HCT116 (cell line): ENCODE measurements at regions not wholly inside any gene's neighbourhood (a gene's known extent, or its start where the extent isn't known, plus 50 kb on each side); places are given as distances from the start of the nearest gene placed in this dataset.

Experiments
- ATAC-seq: fragments of 200-7000 bp; cut with Tn5 transposase; 2 replicates; pipeline ENCODE4 v1.9.1; 2020; ENCODE audit warnings: mild to moderate bottlenecking, moderate library complexity
- BruUV-seq: library from RNA; stranded (reverse); fragments of 400-500 nt; replicated peaks from 2 replicates; lab custom pipeline; 2021; lab: Mats Ljungman, UMichigan
- CTCF ChIA-PET: fragments of 300-600 bp; sonication (Branson Sonifier 250); formaldehyde crosslinking; loops from one replicate; lab custom pipeline; 2021; ENCODE audit warnings: antibody characterized with exemption; lab: Charles Lee
- POLR2A ChIA-PET: fragments of 300-600, 350-600 bp; sonication (Branson Sonifier 250); formaldehyde crosslinking; loops from one replicate; lab custom pipeline; 2021; ENCODE audit warnings: antibody characterized with exemption; lab: Charles Lee
- RAD21 ChIA-PET, 2 experiments: fragments of 300-600 bp; sonication (Branson Sonifier 250); formaldehyde crosslinking; loops; one replicate each; lab custom pipeline; 2023; ENCODE audit warnings: low total read pairs in 2 of 2; ENCODE audit not compliant: uncharacterized antibody in 2 of 2, unreplicated experiment in 2 of 2, low non-redundant PET in 1 of 2; lab: Charles Lee
- DNase-seq: peaks from one replicate; pipeline ENCODE4 v3.0.0-alpha.2; 2010; ENCODE audit warnings: low read depth, low spot score
- H2AFZ ChIP-seq: fragments of 200-600 bp; shearing (Covaris generic), sonication (generic); 2 replicates; pipeline ENCODE4 v1.6.1; 2017; ENCODE audit warnings: low read depth, mixed run types, mixed read lengths, antibody characterized with exemption, low read length; ENCODE audit not compliant: poor library complexity, severe bottlenecking
- H3K27ac ChIP-seq: 2 replicates; pipeline ENCODE4 v1.5.1; 2012; ENCODE audit warnings: low read depth, low read length
- H3K27me3 ChIP-seq: fragments of 200-600 bp; sonication (generic); 2 replicates; pipeline ENCODE4 v1.6.1; 2016; ENCODE audit warnings: mixed run types, low read length, mixed read lengths; ENCODE audit not compliant: insufficient read depth
- H3K36me3 ChIP-seq, 2 experiments: fragments of 200-500 bp in 1 of 2; fragments of 200-600 bp in 1 of 2; sonication (Bioruptor generic) in 1 of 2; sonication (generic) in 1 of 2; 2 replicates each; pipeline versions ENCODE4 v1.5.1 to v1.6.1; 2014 to 2016; ENCODE audit warnings: low read length in 2 of 2, inconsistent platforms in 1 of 2, mixed read lengths in 1 of 2, mixed run types in 1 of 2; ENCODE audit not compliant: insufficient read depth in 2 of 2, control insufficient read depth in 1 of 2
- H3K4me1 ChIP-seq, 2 experiments: fragments of 200-600 bp in 1 of 2; sonication (generic) in 1 of 2; 2 replicates each; pipeline versions ENCODE4 v1.5.1 to v1.6.1; 2012 to 2017; ENCODE audit warnings: low read length in 2 of 2, inconsistent platforms in 1 of 2, mild to moderate bottlenecking in 1 of 2, mixed read lengths in 1 of 2, mixed run types in 1 of 2, moderate library complexity in 1 of 2; ENCODE audit not compliant: insufficient read depth in 2 of 2, control insufficient read depth in 1 of 2
- H3K4me2 ChIP-seq: fragments of 200-600 bp; sonication (generic); 2 replicates; pipeline ENCODE4 v1.6.1; 2017; ENCODE audit warnings: mixed run types, low read length, mixed read lengths
- H3K4me3 ChIP-seq, 2 experiments: fragments of 200-600 bp in 1 of 2; sonication (generic) in 1 of 2; replicated peaks in 1 of 2; 2 replicates each; pipeline ENCODE4 v1.5.1; 2011 to 2016; ENCODE audit warnings: low read length in 2 of 2, control low read depth in 1 of 2, low read depth in 1 of 2, mild to moderate bottlenecking in 1 of 2, mixed read lengths in 1 of 2, mixed run types in 1 of 2
- H3K79me2 ChIP-seq: fragments of 200-600 bp; sonication (generic); 2 replicates; pipeline ENCODE4 v1.6.1; 2017; ENCODE audit warnings: mild to moderate bottlenecking, mixed run types, low read length, moderate library complexity, mixed read lengths; ENCODE audit not compliant: insufficient read depth
- H3K9ac ChIP-seq: fragments of 200-600 bp; sonication (generic); 2 replicates; pipeline ENCODE4 v1.6.1; 2016; ENCODE audit warnings: low read length, mixed read lengths
- H3K9me2 ChIP-seq: fragments of 200-600 bp; sonication (generic), shearing (Covaris generic); 2 replicates; pipeline ENCODE4 v1.6.1; 2017; ENCODE audit warnings: mixed run types, mild to moderate bottlenecking, moderate library complexity; ENCODE audit not compliant: insufficient read depth
- H3K9me3 ChIP-seq, 2 experiments: fragments of 200-500 bp in 1 of 2; fragments of 200-600 bp in 1 of 2; sonication (Bioruptor generic) in 1 of 2; sonication (generic) in 1 of 2; 2 replicates each; pipeline ENCODE4 v1.6.1; 2014 to 2017; ENCODE audit warnings: low read length in 2 of 2, mixed read lengths in 2 of 2, inconsistent platforms in 1 of 2, low read depth in 1 of 2, mild to moderate bottlenecking in 1 of 2, mixed run types in 1 of 2, moderate library complexity in 1 of 2; ENCODE audit not compliant: control insufficient read depth in 1 of 2, insufficient read depth in 1 of 2
- H4K20me1 ChIP-seq: fragments of 200-600 bp; sonication (generic), shearing (Covaris generic); 2 replicates; pipeline ENCODE4 v1.6.1; 2017; ENCODE audit warnings: mixed run types, mild to moderate bottlenecking, moderate library complexity; ENCODE audit not compliant: insufficient read depth
- CBX3 ChIP-seq: IDR thresholded peaks from 2 replicates; pipeline ENCODE4 v1.6.1; 2012; ENCODE audit warnings: low read depth
- EZH2 ChIP-seq: fragments of 200-600 bp; sonication (generic); IDR thresholded peaks from 2 replicates; pipeline ENCODE4 v1.6.1; 2017; ENCODE audit warnings: antibody characterized with exemption, mixed run types
- JUND ChIP-seq: IDR thresholded peaks from 2 replicates; pipeline ENCODE4 v1.6.1; 2012
- POLR2A ChIP-seq: IDR thresholded peaks from 2 replicates; pipeline ENCODE4 v1.7.0; 2011; ENCODE audit warnings: borderline replicate concordance; ENCODE audit not compliant: insufficient read depth, insufficient read length; ENCODE audit errors: extremely low read depth
- RAD21 ChIP-seq: IDR thresholded peaks from 2 replicates; pipeline ENCODE4 v1.6.1; 2012; ENCODE audit warnings: low read depth, mild to moderate bottlenecking
- SP1 ChIP-seq: IDR thresholded peaks from 2 replicates; pipeline ENCODE4 v1.6.1; 2012; ENCODE audit warnings: low read depth
- SRF ChIP-seq: IDR thresholded peaks from 2 replicates; pipeline ENCODE4 v1.6.1; 2012; ENCODE audit warnings: low read depth
- TCF7L2 ChIP-seq: IDR thresholded peaks from 2 replicates; pipeline ENCODE4 v1.7.0; 2011; ENCODE audit warnings: borderline replicate concordance, inconsistent platforms; ENCODE audit not compliant: insufficient read depth, insufficient read length; ENCODE audit errors: extremely low read depth
- ZFX ChIP-seq: fragments of 450-650 bp; IDR thresholded peaks from 2 replicates; pipeline ENCODE4 v1.6.1; 2017
- intact Hi-C: fragments of 100-400 bp; cut with micrococcal nuclease; formaldehyde crosslinking; loops from 2 replicates; pipeline ENCODE4 v1.10.0; 2022
- TF ChIP-seq, protein P1 (sequence below): IDR thresholded peaks from 2 replicates; pipeline ENCODE4 v1.6.1; 2012; ENCODE audit warnings: low read depth
- TF ChIP-seq, protein P2 (sequence below): IDR thresholded peaks from 2 replicates; pipeline ENCODE4 v1.6.1; 2012
- TF ChIP-seq, protein P3 (sequence below), 3 experiments: fragments of 200-600 bp in 1 of 3; sonication (generic) in 1 of 3; IDR thresholded peaks in 2 of 3; conservative IDR thresholded peaks in 1 of 3; 2 replicates each; pipeline ENCODE4 v1.5.1; 2012 to 2017; ENCODE audit warnings: low read depth in 2 of 3, low read length in 2 of 3, antibody characterized with exemption in 1 of 3, borderline replicate concordance in 1 of 3, control low read depth in 1 of 3, mild to moderate bottlenecking in 1 of 3, mixed read lengths in 1 of 3, mixed run types in 1 of 3, moderate library complexity in 1 of 3; ENCODE audit not compliant: insufficient read depth in 1 of 3

DNA sequence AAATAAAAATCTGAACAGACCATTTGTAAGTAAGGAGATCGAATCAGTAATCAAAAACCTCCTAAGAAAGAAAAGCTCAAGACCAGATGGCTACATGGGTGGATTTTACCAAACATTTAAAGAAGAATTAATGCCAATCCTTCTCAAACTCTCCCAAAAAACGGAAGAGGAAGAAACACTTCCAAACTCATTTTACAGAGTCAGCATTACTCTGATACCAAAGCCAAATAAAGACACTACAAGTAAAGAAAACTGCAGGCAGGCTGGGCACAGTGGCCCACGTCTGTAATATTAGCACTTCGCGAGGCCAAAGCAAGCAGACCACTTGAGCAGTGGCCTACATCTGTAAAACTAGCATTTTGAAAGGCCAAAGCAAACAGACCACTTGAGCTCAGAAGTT lies 159.8 kb downstream of the DPY19L2 start:
- TF ChIP-seq, protein P1, sequence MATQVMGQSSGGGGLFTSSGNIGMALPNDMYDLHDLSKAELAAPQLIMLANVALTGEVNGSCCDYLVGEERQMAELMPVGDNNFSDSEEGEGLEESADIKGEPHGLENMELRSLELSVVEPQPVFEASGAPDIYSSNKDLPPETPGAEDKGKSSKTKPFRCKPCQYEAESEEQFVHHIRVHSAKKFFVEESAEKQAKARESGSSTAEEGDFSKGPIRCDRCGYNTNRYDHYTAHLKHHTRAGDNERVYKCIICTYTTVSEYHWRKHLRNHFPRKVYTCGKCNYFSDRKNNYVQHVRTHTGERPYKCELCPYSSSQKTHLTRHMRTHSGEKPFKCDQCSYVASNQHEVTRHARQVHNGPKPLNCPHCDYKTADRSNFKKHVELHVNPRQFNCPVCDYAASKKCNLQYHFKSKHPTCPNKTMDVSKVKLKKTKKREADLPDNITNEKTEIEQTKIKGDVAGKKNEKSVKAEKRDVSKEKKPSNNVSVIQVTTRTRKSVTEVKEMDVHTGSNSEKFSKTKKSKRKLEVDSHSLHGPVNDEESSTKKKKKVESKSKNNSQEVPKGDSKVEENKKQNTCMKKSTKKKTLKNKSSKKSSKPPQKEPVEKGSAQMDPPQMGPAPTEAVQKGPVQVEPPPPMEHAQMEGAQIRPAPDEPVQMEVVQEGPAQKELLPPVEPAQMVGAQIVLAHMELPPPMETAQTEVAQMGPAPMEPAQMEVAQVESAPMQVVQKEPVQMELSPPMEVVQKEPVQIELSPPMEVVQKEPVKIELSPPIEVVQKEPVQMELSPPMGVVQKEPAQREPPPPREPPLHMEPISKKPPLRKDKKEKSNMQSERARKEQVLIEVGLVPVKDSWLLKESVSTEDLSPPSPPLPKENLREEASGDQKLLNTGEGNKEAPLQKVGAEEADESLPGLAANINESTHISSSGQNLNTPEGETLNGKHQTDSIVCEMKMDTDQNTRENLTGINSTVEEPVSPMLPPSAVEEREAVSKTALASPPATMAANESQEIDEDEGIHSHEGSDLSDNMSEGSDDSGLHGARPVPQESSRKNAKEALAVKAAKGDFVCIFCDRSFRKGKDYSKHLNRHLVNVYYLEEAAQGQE: no peak
- TF ChIP-seq, all 23 proteins: peak for 0
- POLR2A ChIA-PET: no interaction called here
- H3K4me2 ChIP-seq: no peak overlapping the region
- H3K9me3 ChIP-seq: no peaks in the 10 kb centered on the region
- H3K9me2 ChIP-seq: no peaks in the 10 kb centered on the region
- no peak overlapping the region for H3K27ac ChIP-seq
- no peaks in the 10 kb centered on the region for H3K27me3 ChIP-seq
- H3K4me3 ChIP-seq: no peak overlapping the region
- intact Hi-C loops: no loop called here
- no peaks in the 10 kb centered on the region for H4K20me1 ChIP-seq
- DNase-seq: no peak
- CTCF ChIA-PET: no interaction called here
- H3K4me1 ChIP-seq: no peaks in the 10 kb centered on the region
- no peak overlapping the region for H2AFZ ChIP-seq
- BruUV-seq: no TSS peak
- no peaks in the 10 kb centered on the region for H3K36me3 ChIP-seq
- RAD21 ChIA-PET: no interaction called here
- no peak overlapping the region for H3K9ac ChIP-seq
- no peaks in the 10 kb centered on the region for H3K79me2 ChIP-seq
- ATAC-seq: no peak

DNA sequence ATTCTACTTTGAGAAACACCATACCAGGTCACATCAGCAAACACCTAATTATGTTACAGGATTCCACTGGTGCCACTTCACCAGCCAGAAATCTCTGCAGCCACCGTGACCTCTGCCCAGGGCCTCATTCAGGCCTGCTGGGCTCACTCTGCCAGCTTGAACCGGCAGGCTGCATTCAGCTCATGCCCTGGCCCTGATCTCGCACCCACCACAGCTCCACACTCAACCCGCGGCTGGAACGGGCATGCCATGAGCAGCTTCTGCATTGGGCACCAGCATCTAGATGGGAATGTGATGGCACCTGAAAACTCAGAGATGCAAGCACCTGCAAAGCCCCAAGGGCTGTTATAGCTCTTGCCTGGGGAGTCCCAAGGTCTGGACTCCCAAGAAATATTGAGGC lies 168.7 kb downstream of the DPY19L2 start:
- Histone ChIP-seq H3K27me3 (no peaks in the 10 kb centered on the region), H3K36me3 (no peaks in the 10 kb centered on the region), H3K4me3 (no peak overlapping the region), H3K4me1 (no peaks in the 10 kb centered on the region), H3K27ac (no peak overlapping the region), H3K9ac (no peak overlapping the region), H3K9me3 (no peaks in the 10 kb centered on the region), H3K9me2 (no peaks in the 10 kb centered on the region), H3K4me2 (no peak overlapping the region), H3K79me2 (no peaks in the 10 kb centered on the region), H4K20me1 (no peaks in the 10 kb centered on the region), H2AFZ (no peak overlapping the region)
- intact Hi-C loops: no loop called here
- DNase-seq (no peak), ATAC-seq (no peak)
- ChIA-PET CTCF (no interaction called here), RAD21 (no interaction called here), POLR2A (no interaction called here)
- BruUV-seq: no TSS peak
- TF ChIP-seq, protein P1: no peak
- TF ChIP-seq JUND: no peak
- no peak for TF ChIP-seq RAD21
- TF ChIP-seq TCF7L2: no peak
- no peak for TF ChIP-seq POLR2A
- TF ChIP-seq EZH2: no peak
- TF ChIP-seq, protein P2, sequence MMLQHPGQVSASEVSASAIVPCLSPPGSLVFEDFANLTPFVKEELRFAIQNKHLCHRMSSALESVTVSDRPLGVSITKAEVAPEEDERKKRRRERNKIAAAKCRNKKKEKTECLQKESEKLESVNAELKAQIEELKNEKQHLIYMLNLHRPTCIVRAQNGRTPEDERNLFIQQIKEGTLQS: no peak
- TF ChIP-seq ZFX: no peak
- no peak for TF ChIP-seq SP1
- TF ChIP-seq, protein P3, sequence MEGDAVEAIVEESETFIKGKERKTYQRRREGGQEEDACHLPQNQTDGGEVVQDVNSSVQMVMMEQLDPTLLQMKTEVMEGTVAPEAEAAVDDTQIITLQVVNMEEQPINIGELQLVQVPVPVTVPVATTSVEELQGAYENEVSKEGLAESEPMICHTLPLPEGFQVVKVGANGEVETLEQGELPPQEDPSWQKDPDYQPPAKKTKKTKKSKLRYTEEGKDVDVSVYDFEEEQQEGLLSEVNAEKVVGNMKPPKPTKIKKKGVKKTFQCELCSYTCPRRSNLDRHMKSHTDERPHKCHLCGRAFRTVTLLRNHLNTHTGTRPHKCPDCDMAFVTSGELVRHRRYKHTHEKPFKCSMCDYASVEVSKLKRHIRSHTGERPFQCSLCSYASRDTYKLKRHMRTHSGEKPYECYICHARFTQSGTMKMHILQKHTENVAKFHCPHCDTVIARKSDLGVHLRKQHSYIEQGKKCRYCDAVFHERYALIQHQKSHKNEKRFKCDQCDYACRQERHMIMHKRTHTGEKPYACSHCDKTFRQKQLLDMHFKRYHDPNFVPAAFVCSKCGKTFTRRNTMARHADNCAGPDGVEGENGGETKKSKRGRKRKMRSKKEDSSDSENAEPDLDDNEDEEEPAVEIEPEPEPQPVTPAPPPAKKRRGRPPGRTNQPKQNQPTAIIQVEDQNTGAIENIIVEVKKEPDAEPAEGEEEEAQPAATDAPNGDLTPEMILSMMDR (IDR thresholded peaks at IDR 0.05 in 2 of 3, conservative IDR thresholded peaks at IDR 0.05 in 1 of 3; ENCODE audit: borderline replicate concordance in 1 of 3, insufficient read depth in 1 of 3, low read depth in 2 of 3, low read length in 2 of 3): no peak
- TF ChIP-seq CBX3: no peak
- TF ChIP-seq SRF: no peak
